ENCODE measurements at regions not wholly inside any gene's neighbourhood (a gene's known extent, or its start where the extent isn't known, plus 50 kb on each side); places are given as distances from the start of the nearest gene placed in this dataset.
"Not testable (repeated sequence)": the region's sequence is repeated elsewhere in the genome, so short reads cannot be mapped to it uniquely, and the experiment has no call there.

DNA sequence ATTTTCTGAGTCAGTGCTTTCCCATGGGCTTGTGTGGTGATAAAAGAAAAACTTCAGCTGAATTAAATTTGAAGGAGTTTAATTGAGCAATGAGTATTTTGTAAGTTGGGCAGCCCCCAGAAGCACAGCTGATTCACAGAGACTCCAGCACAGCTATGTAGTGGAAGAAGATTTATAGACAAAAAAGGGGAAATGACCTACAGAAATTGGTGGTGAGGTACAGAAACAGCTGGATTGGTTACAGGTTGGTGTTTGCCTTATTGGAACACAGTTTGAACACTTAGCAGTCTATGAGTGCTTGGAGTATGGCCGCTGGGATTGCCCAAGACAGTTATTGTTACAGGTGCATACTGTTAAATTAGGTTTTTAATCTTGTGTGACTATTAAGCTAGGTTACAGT, 96.9 kb upstream of the PTPRK start:
- DNase-seq (ENCODE audit: low spot score) = no peak
- intact Hi-C loops (cut with DNase I) = loop anchor here in 1 of 2 donors (2.0 kb wide), 1 partner anchor 28 kb away; no protein-coding TSS in a partner anchor

DNA sequence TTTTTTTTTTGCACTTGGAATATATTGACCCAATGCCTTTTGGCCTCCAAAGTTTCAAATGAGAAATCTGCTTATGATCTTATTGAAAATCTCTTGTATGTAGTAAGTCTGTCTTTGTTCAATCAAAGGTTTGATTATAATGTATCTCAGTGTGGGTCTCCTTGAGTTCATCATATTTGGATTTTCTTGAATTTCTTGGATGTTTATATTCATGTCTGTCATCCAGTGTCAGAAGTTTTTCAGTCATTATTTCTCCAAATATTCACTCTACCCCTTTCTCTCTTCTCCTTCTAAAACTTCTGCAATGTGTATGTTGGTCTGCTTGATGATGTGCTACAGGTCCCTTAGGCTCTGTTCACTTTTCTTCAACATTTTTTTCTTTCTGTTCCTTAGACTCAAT, 95.9 kb upstream of the PTPRK start:
- intact Hi-C loops (cut with DNase I) = loop anchor here in 1 of 2 donors (2.0 kb wide), 1 partner anchor 28 kb away; no protein-coding TSS in a partner anchor
- no peak for DNase-seq (ENCODE audit: low spot score)

DNA sequence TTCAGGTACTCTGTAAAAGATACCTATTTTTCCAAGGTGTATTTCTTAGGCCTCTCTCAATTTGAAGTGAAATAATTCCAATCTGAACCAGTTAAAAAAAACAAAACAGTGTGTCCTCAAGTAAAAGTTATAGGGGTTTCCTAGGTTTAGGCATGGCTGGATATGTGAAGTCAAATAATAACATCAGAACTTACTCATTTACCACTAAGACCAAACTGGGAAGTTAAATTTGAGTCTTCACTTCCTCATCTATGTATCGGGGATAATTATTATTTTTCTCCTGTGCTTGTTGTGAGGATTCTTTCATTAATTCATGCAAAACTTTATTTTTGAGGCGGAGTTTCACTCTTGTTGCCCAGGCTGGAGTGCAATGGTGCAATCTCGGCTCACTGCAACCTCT, 86.2 kb upstream of the PTPRK start:
- intact Hi-C loops (cut with DNase I) = no loop called here
- no peak for DNase-seq (ENCODE audit: low spot score)

DNA sequence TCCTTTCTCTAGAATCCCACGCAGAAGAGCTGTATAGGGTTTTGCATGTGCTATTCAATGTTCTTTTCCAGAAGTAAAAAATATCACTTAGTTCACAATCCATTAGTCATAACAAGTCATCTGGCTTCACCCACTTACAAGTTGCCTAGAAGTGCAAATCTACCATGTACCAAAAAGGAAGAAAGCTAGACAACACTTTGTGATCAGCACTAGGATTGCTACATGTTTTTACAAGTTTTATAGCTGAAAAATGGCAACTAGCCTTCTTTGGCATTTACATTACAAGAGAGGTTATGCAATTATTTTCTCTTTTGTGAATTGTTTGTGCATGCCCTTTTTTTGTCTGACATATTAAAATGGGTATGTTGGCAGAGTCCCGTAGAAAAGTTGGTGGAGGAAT, 85.6 kb upstream of the PTPRK start:
- intact Hi-C loops (cut with DNase I) = loop anchor here in 1 of 2 donors (1.0 kb wide), 1 partner anchor 7 kb away; no protein-coding TSS in a partner anchor
- no peak for DNase-seq (ENCODE audit: low spot score)

DNA sequence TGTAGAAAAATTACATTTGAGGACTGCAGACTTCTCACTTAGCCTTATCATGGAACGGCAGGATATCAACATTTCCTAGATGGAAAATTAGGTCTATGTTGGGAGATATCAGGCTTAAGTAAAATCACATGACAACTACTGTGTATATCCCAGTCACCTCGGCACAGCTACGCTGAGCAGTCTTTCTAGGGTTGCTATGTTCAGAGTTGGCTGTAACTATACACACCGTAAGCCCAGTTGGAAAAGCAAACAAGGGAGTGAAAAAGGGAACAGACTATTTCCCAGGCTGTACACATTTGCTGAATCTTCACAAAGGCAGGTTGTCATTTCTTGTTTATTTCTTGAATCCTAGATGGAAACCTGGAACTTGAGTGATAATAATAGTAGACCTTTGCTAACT, 80.7 kb upstream of the PTPRK start:
- intact Hi-C loops (cut with DNase I) = no loop called here
- DNase-seq (ENCODE audit: low spot score) = no peak

DNA sequence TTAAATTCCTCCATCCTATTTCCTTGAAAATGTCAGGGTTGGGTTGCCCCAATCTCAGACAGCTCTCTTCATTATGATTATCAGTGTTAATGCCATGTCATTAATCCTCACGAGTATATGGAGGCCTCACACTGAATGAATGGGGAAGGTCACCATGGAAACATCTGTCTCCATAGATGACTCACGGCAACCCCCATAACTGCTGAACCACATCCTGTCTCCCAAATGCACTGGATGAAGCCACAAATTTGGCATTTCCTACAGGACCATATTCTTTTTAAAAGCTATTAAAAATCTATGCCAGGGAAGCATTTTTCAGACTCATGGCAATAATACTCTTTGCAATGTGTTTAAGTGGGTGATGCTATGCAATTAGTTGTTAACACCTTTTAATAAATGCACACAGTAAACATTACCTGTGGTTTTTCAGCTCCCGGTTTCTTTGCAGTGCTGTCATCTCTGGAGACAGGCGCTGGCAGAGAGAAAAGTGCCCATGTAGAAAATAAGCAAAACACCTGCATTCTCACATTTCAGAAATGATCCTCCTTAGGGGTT, 80.1 kb upstream of the PTPRK start:
- DNase-seq (ENCODE audit: low spot score) = no peak
- intact Hi-C loops (cut with DNase I) = no loop called here

DNA sequence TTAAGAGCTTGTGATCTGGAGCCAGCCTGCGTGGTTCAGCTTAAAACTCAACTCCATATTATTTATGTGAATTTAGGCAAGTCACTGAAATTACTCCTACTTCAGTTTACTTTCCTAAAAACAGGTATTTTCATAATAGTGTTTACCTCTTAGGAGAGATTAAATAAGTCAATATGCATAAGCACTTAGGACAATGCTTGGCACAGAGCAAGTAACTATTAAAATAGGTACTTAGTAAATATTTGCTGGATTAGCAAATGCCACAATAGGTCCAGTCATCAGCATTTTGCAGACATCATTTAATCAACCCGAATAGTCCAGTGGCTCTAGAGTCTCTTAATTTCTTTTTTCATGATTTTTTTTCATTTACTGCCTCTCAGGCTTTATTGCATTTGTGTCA, 78.6 kb upstream of the PTPRK start:
- intact Hi-C loops (cut with DNase I) = no loop called here
- DNase-seq (ENCODE audit: low spot score) = no peak

DNA sequence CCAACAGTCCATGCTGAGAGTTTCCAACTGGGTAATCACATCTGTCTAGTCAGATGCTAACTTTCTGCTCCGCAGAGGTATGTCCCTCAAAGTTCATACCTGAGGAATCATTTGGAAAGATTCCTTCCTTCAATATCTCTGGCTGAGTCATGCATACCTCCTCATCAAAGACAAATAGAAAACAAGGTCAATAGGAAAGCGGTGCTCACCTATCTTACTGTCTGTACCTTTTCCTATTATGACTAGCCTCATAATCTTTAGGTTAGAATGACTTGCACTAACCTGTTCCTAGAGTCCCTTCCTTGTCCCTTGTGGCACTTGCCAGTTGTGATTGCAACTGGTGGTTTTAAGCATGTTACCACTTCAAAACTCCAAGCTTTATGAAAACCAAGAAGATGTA, 78.2 kb upstream of the PTPRK start:
- intact Hi-C loops (cut with DNase I) = no loop called here
- no peak for DNase-seq (ENCODE audit: low spot score)

DNA sequence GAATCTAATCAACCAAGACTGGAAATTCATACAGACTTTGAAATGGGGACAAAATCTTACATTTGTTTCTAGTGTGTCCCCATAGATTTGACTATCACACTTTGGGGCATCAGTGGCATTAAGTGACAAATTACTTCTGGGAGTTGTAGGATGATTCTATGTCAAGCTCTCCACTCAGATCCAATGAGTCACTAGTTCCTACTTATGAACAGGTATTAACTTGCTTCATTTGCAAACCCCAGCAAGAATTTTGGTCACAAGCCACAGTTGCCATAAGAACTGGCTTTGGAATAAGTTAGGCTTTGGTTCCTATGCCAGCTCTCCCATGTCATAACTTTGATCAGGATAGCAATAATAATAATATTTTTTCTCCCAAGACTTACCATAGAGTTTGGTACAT, 77.6 kb upstream of the PTPRK start:
- intact Hi-C loops (cut with DNase I) = no loop called here

DNA sequence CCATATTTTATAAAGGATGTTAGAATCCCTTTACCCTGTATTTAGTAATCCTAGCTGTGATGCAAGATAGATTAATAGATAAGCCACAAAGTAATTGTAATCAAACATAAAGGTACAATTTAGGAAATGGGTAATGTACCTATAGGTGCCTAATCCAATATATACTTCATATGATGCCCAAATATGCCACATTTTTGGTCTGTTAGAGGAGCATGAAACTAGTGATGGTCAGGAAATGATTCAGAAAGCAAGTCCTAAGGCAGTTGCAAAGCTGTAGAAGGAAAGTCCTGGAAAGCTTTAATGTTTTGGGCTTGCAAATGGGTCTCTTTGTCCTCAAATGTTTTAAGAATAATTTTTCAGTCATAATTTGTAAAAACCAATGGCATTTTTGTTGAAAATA, 76.6 kb upstream of the PTPRK start:
- intact Hi-C loops (cut with DNase I) = no loop called here
- DNase-seq (ENCODE audit: low spot score) = no peak

More for the DNA sequence above, 77.6 kb upstream of the PTPRK start:
- no peak for DNase-seq (ENCODE audit: low spot score)

DNA sequence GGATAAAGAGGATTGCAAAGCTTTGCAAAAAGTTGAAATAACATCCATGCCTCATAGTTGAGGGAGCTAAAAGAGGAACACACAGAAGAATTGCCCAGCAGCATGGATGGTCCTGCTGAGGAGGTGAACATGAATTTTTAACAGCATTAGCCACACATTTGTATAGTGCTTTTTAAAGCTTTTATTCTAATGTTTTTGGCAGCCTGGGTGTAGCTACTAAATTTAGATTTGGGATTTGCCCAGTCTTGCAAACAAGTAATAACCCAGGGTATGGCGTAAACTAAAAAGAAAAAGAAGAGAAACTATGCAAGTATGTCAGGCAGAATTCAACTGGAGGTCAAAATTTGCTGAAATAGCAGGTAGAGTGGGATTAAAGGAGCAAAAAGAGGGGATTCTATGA, 75.1 kb upstream of the PTPRK start:
- DNase-seq (ENCODE audit: low spot score) = no peak
- intact Hi-C loops (cut with DNase I) = no loop called here

DNA sequence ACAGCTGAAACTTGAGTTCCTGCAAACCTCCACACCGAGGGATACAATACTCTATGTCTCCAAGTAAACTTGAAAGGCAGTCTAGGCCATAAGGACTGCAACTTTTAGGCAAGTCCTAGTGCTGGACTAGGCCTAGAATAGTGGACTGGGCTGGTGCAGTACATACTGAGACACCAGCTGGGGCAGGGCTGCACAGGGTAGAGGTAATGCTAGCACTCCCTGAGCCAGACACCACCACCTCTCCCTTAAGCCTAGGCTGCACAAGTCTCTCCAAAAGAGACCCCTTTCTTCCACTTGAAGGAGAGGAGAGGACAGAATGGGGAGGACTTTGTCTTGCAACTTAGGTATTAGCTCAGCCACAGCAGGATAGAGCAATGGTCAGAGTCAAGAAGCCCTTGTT, 65.7 kb upstream of the PTPRK start:
- DNase-seq (ENCODE audit: low spot score) = no peak
- intact Hi-C loops (cut with DNase I) = no loop called here

DNA sequence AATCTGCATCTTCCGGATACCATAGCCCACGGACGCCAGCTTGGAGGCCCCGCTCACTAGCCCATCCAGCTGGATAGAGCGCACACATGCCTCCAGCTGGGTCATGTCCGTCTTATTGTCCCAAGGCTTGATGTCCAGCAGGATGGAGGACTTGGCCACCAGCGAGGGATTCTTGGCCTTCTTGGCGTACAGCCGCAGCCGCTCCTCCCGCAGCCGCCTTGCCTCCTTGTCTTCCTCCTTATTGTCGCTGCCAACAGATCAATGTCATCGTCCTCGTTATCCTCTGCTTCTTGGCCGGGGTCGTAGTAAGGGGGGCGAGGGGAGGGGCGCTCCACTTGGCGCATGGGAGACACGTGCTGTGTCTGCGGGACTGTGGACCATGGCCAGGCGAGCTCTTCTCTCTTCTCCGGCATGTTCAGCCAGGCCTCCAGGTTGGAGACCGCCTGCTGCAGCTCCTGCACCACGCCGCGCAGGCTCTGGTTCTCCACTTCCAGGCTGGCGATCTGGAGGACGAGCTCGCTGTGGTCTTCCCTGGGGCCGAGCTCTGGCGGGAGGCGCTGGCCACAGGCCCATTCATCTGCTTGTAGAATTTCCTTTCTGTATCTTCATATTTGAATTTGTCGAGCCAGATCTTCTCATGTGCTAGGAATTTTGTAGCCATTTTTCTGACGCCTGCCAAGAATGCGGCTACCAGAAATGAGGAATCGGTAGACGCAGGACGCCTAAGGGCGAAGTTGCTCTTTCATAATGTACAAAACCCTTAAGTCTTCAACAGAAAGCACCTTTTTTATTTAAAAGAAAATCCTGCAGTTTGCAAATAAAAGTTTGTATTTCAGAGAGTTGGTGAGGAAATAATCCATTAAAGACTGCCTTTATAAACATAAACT, 60.1 kb upstream of the PTPRK start:
- DNase-seq (ENCODE audit: low spot score) = no peak
- intact Hi-C loops (cut with DNase I) = no loop called here

DNA sequence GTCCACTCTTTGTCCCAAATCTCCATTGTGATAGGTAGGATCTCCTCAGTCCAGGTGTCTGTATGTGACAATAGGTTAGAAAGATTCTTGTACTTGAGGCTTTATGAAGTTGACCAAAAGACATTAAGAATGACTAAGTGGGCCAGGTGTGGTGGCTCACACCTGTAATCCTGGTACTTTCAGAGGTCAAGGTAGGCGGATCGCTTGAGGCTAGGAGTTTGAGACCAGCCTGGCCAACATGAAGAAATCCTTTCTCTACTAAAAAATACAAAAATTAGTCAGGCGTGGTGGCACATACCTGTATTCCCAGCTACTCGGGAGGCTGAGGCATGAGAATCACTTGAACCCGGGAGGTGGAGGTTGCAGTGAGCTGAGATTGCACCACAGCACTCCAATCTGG, 54.9 kb upstream of the PTPRK start:
- DNase-seq (ENCODE audit: low spot score); intact Hi-C loops (cut with DNase I): not testable (repeated sequence)

DNA sequence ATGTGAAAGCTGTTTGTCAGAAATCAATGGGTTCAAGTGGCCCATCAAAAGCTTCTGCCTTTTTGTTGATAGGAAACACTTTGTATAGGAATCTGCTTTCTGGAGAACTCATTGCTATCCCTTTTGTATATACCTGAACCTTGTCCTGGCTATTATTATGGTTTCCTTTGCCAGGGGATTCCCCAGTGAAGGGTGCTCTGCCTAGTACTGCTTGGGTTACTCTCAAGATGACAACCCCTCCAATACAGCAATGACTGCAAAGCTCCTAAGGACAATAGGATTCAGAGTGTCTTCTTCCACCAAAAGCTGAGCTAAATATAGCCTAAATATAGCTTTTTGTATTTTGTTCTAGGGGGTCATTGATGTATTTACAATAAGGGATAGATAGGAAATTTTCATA, 54.0 kb upstream of the PTPRK start:
- intact Hi-C loops (cut with DNase I) = no loop called here
- no peak for DNase-seq (ENCODE audit: low spot score)

DNA sequence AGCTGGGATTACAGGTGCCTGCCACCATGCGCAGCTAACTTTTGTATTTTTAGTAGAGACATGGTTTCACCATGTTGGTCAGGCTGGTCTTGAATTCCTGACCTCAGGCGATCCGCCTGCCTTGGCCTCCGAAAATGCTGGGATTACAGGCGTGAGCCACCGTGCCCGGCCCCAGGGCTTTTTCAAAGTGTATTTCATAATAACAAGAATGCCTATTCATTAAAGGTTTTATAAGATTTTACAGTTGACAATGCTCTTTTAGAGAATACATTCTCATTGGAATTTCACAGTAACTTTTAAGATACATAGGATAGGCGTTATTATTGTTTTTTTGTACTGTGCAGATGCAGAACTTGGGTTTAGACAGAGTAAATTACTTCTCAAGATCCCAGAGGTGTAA, 52.6 kb upstream of the PTPRK start:
- intact Hi-C loops (cut with DNase I) = no loop called here
- no peak for DNase-seq (ENCODE audit: low spot score)

DNA sequence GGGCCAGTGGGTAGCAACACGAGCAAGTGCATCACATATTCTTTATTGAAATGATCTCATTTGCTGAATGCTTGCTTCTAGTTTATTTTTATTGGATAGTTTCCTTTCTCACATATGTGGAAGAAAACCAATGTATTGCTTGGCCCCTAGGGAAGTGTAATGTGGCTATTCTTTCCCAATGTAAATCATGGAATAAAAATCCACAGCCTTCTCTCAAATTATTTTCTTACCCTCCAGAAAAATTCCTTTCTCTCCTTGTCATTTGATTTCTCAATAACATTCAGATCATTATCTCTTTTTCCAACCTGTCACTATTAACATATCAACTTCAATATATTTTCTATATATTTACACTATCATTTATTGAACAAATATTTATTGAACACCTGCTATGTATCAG, 51.9 kb upstream of the PTPRK start:
- no peak for DNase-seq (ENCODE audit: low spot score)
- intact Hi-C loops (cut with DNase I) = no loop called here

DNA sequence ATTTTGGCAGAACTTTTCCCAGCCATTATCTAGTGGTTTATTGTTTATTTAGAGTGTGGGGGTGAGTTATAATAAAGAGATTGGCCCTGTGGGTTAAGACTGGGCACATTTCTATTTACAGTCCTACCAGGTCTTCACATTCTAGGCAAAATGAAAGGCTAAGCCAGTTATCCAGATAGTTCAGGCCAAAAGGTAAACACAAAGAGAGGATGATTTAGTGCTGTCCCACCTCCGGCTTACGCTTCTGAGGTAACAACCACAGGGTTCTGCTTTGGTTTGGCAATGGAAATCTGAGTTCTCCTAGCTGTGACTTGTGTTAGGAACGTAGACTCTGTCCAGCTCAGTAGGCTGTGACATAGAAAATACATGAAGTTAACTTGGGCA, 50.3 kb upstream of the PTPRK start:
- intact Hi-C loops (cut with DNase I) = no loop called here
- no peak for DNase-seq (ENCODE audit: low spot score)

DNA sequence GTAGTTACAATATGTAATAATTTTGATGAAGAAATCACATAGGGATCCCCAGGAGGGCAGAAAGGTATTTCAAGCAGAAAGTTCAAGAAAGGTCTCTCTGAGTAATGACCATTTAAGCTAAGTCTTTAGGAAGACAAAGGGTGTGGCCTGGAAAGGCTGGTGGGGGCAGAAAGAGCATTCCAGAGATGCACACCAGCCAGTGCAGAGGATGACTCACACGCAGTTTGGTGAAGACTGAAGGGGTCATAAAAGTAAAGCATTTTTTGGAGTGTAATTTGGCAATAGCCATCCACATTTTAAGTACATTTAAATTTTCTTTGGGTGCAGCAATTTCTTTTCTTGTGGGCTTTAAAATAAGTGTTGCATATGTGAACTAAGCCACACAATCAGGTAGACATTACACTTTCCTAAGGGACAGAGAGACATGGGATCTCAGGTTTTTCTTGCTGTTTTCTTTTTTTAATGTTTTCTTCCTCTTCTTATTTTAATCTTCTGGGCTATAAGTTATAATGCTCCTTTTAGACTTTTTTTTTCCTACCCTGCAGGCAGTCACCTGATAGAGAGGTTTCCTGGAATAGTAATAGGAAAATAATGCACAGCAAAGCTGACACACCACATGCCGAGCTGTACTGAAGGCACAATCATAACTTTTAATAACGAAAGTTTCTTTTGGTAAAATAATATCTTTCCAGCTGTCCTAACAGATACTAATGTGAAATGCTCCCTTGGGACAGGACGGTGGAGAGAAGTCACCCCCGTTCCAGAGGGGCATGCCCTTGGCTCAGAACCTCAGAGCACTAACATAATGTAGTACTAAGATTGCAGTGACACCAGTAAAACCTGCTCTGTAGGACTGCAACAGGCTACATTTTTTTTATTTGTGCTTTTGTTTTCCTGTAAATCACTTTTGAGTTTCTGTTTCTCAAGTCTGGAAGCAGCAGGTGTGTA, 49.6 kb upstream of the PTPRK start:
- intact Hi-C loops (cut with DNase I) = no loop called here
- DNase-seq (ENCODE audit: low spot score) = no peak
